NB4 (cell line): ENCODE measurements at regions not wholly inside any gene's neighbourhood (a gene's known extent, or its start where the extent isn't known, plus 50 kb on each side); places are given as distances from the start of the nearest gene placed in this dataset.
"Not testable (repeated sequence)": the region's sequence is repeated elsewhere in the genome, so short reads cannot be mapped to it uniquely, and the experiment has no call there.

Experiments used
- DNase-seq: peaks from one replicate; pipeline ENCODE4 v3.0.0; 2010; ENCODE audit warnings: low read depth
- H3K4me3 ChIP-seq: one replicate; pipeline ENCODE4 v1.5.1; 2011; ENCODE audit warnings: mild to moderate bottlenecking, low read depth, low read length, moderate library complexity
- CTCF ChIP-seq: IDR thresholded peaks from one replicate; pipeline ENCODE4 v1.5.1; 2012; ENCODE audit warnings: low read depth, low read length
- MAX ChIP-seq: IDR thresholded peaks from 2 replicates; pipeline ENCODE4 v1.6.1; 2011; ENCODE audit warnings: low read depth, low read length
- MYC ChIP-seq: IDR thresholded peaks from 2 replicates; pipeline ENCODE4 v1.6.1; 2011; ENCODE audit warnings: low read depth, low read length
- POLR2A ChIP-seq: IDR thresholded peaks from 2 replicates; pipeline ENCODE4 v1.6.1; 2011; ENCODE audit warnings: mild to moderate bottlenecking; ENCODE audit not compliant: insufficient read length; ENCODE audit errors: extremely low read depth

- H3K4me3 ChIP-seq, result no peak overlapping the region
- TF ChIP-seq MYC, result no peak
- TF ChIP-seq POLR2A, result no peak
- no peak for TF ChIP-seq CTCF
- no peak for TF ChIP-seq MAX
- no peak for DNase-seq
These were observed 129.3 kb upstream of the PMCH start for GRCh38 chr12:102326982-102327381.

- not testable (repeated sequence) for DNase-seq, H3K4me3 ChIP-seq
These were observed 127.5 kb upstream of the PMCH start for GRCh38 chr12:102325108-102325507.

- H3K4me3 ChIP-seq, result no peak overlapping the region
- DNase-seq, result no peak
- TF ChIP-seq CTCF (no peak), POLR2A (no peak), MYC (no peak), MAX (no peak)
These were observed 126.2 kb upstream of the PMCH start for GRCh38 chr12:102323799-102324198.

- no peak for TF ChIP-seq CTCF
- DNase-seq, result no peak
These were observed 124.6 kb upstream of the PMCH start for GRCh38 chr12:102322254-102322653.

GRCh38 chr12:102321305-102322082 lies 123.9 kb upstream of the PMCH start:
- TF ChIP-seq POLR2A (no peak), MAX (no peak), MYC (no peak), CTCF (no peak)
- DNase-seq, result no peak
- no peak overlapping the region for H3K4me3 ChIP-seq

More at GRCh38 chr12:102322254-102322653, 124.6 kb upstream of the PMCH start:
- H3K4me3 ChIP-seq, result no peak overlapping the region

GRCh38 chr12:102317155-102317554 lies 119.5 kb upstream of the PMCH start:
- no peak overlapping the region for H3K4me3 ChIP-seq
- TF ChIP-seq CTCF, result no peak
- no peak for TF ChIP-seq MYC
- TF ChIP-seq POLR2A, result no peak
- DNase-seq, result no peak

GRCh38 chr12:102316723-102317122 lies 119.1 kb upstream of the PMCH start:
- no peak for DNase-seq
- no peak for TF ChIP-seq POLR2A
- no peak for TF ChIP-seq MYC
- TF ChIP-seq CTCF, result no peak
- TF ChIP-seq MAX, result no peak
- H3K4me3 ChIP-seq, result no peak overlapping the region
